A549 (cell line): ENCODE measurements at regions not wholly inside any gene's neighbourhood (a gene's known extent, or its start where the extent isn't known, plus 50 kb on each side); places are given as distances from the start of the nearest gene placed in this dataset.

Experiments
- ATAC-seq, 2 experiments: fragments of 200-7000 bp in 1 of 2; fragments of >200 bp in 1 of 2; cut with Nextera tagmentation in 1 of 2; cut with Tn5 transposase in 1 of 2; 3 replicates each; pipeline versions ENCODE4 v1.8.0 to v1.9.1; 2018 to 2020; ENCODE audit warnings: mild to moderate bottlenecking in 1 of 2, moderate library complexity in 1 of 2
- CTCF ChIA-PET: fragments of 300-600 bp; sonication (Branson Sonifier 250); formaldehyde crosslinking; extraction: SDS; loops from one replicate; lab custom pipeline; 2021; ENCODE audit warnings: antibody characterized with exemption, inconsistent platforms; lab: Yijun Ruan, JAX
- POLR2A ChIA-PET: fragments of 350-600 bp; formaldehyde crosslinking; extraction: SDS; loops from one replicate; lab custom pipeline; 2021; ENCODE audit warnings: antibody characterized with exemption, inconsistent platforms; lab: Yijun Ruan, JAX
- DNase-seq, 2 experiments: peaks; one replicate each; pipeline versions ENCODE4 v3.0.0 to v3.0.0-alpha.2; 2011 to 2016; ENCODE audit warnings: low read depth in 1 of 2, low spot score in 1 of 2
- FAIRE-seq: peaks from 2 replicates; lab custom pipeline; 2011; peaks lifted over from hg19 to GRCh38; lab: Jason Lieb, UNC
- H3K27ac ChIP-seq, 2 experiments: fragments of >200 bp; sonication (Bioruptor Twin); formaldehyde crosslinking; 3 replicates each; pipeline ENCODE4 v1.5.1; 2016 to 2017
- H3K4me1 ChIP-seq: fragments of >200 bp; sonication (Bioruptor Twin); formaldehyde crosslinking; 3 replicates; pipeline ENCODE4 v1.6.1; 2016
- H3K4me2 ChIP-seq: fragments of >200 bp; sonication (Bioruptor Twin); formaldehyde crosslinking; 3 replicates; pipeline ENCODE4 v1.6.1; 2016
- H3K4me3 ChIP-seq: fragments of >200 bp; sonication (Bioruptor Twin); formaldehyde crosslinking; 3 replicates; pipeline ENCODE4 v1.5.1; 2016
- H3K9me3 ChIP-seq: fragments of >200 bp; sonication (Bioruptor Twin); formaldehyde crosslinking; 3 replicates; pipeline ENCODE4 v1.6.1; 2016
- BCL3 ChIP-seq: fragments of >200 bp; sonication (Bioruptor Twin); formaldehyde crosslinking; IDR thresholded peaks from 3 replicates; pipeline ENCODE4 v1.6.1; 2016
- BHLHE40 ChIP-seq: IDR thresholded peaks from 2 replicates; pipeline ENCODE4 v1.6.1; 2012; ENCODE audit warnings: low read depth, low read length, inconsistent platforms
- CBX2 ChIP-seq: fragments of 200-600 bp; sonication (generic); IDR thresholded peaks from 2 replicates; pipeline ENCODE4 v1.6.1; 2016; ENCODE audit warnings: low read depth, mild to moderate bottlenecking, borderline replicate concordance
- CHD4 ChIP-seq: fragments of 200-600 bp; sonication (generic); IDR thresholded peaks from 2 replicates; pipeline ENCODE4 v1.6.1; 2016; ENCODE audit warnings: antibody characterized with exemption, mild to moderate bottlenecking, borderline replicate concordance
- ELK1 ChIP-seq: fragments of 150-350 bp; IDR thresholded peaks from 2 replicates; pipeline ENCODE4 v1.6.1; 2014; ENCODE audit warnings: low read depth, mild to moderate bottlenecking, low read length
- ESRRA ChIP-seq: fragments of 150-350 bp; IDR thresholded peaks from 2 replicates; pipeline ENCODE4 v1.6.1; 2014; ENCODE audit warnings: mild to moderate bottlenecking, low read length, borderline replicate concordance
- GATA3 ChIP-seq: IDR thresholded peaks from 2 replicates; pipeline ENCODE4 v1.6.1; 2012; ENCODE audit warnings: borderline replicate concordance
- HDAC2 ChIP-seq: fragments of 200-600 bp; sonication (generic); IDR thresholded peaks from 2 replicates; pipeline ENCODE4 v1.6.1; 2016
- HES2 ChIP-seq: fragments of >200 bp; sonication (Bioruptor Twin); formaldehyde crosslinking; IDR thresholded peaks from 2 replicates; pipeline ENCODE4 v1.6.1; 2016
- JUN ChIP-seq, 2 experiments: fragments of >200 bp; sonication (Bioruptor Twin); formaldehyde crosslinking; IDR thresholded peaks; 2 replicates in 1 of 2; 3 replicates in 1 of 2; pipeline ENCODE4 v1.6.1; 2016 to 2017
- JUNB ChIP-seq: fragments of >200 bp; sonication (Bioruptor Twin); formaldehyde crosslinking; IDR thresholded peaks from 2 replicates; pipeline ENCODE4 v1.6.1; 2016
- MAZ ChIP-seq: fragments of 150-350 bp; IDR thresholded peaks from 2 replicates; pipeline ENCODE4 v1.6.1; 2014; ENCODE audit warnings: antibody characterized with exemption, low read depth, low read length, borderline replicate concordance
- NR3C1 ChIP-seq: fragments of >200 bp; sonication (Bioruptor Twin); formaldehyde crosslinking; IDR thresholded peaks from 3 replicates; pipeline ENCODE4 v1.6.1; 2017
- REST ChIP-seq: fragments of 200-600 bp; sonication (generic); IDR thresholded peaks from 2 replicates; pipeline ENCODE4 v1.6.1; 2016; ENCODE audit warnings: antibody characterized with exemption, mild to moderate bottlenecking, moderate library complexity
- TP53 ChIP-seq: fragments of 250-450 bp; sonication (Bioruptor Pico); IDR thresholded peaks from 2 replicates; pipeline ENCODE4 v1.5.0; 2021; ENCODE audit warnings: mild to moderate bottlenecking, moderate library complexity
- ZNF302 ChIP-seq: fragments of 250-450 bp; sonication (Bioruptor Pico); IDR thresholded peaks from 2 replicates; pipeline ENCODE4 v1.9.0; 2021; ENCODE audit warnings: inconsistent platforms, mild to moderate bottlenecking, moderate library complexity
- WGBS: methylation state at CpG from one replicate; pipeline ENCODE4 v1.1.6; 2017; ENCODE audit errors: missing lambda C conversion rate; 5-methylcytosine and 5-hydroxymethylcytosine counted together

- TF ChIP-seq CBX2 (no peak), BCL3 (no peak), GATA3 (no peak)
These were observed 252.7 kb upstream of the PITRM1 start (continued) for GRCh38 chr10:3425261-3425660.

- CTCF ChIA-PET, result interaction anchor here (2.4 kb wide), 1 partner anchor 12 kb away, joined by 9 read pairs; no protein-coding TSS in a partner anchor
- POLR2A ChIA-PET, result no interaction called here
- no peak for DNase-seq
- no peak overlapping the region for H3K4me3 ChIP-seq
- TF ChIP-seq TP53 (CRISPR knock-in tag) (no peak), ZNF302 (no peak)
- TF ChIP-seq, all 56 proteins: peak for 0
- H3K9me3 ChIP-seq, result no peaks in the 10 kb centered on the region
- 72% methylated on average over 26 of the region's 26 CpGs for WGBS
- FAIRE-seq (no peak), ATAC-seq (no peak)
- peak overlapping the region in 1 of 2 experiments; percentile 54; a peak in 3 of 6 replicates for H3K27ac ChIP-seq
- H3K4me1 ChIP-seq, result peaks cover 27% of the 10 kb centered on the region
- 0 out of 3 replicates have a peak overlapping the region, but pooled peaks have one; percentile 6 for H3K4me2 ChIP-seq
These were observed 251.7 kb upstream of the PITRM1 start for GRCh38 chr10:3424111-3424851.

GRCh38 chr10:3423384-3423783 is 250.8 kb upstream of the PITRM1 start:
- ATAC-seq, result no peak; a peak in 1 of 6 replicates
- no peak for FAIRE-seq
- ChIA-PET CTCF (interaction anchor here (1.3 to 2.4 kb wide), 2 partner anchors 13 to 17 kb away, joined by 3 to 9 read pairs; no protein-coding TSS in a partner anchor), POLR2A (no interaction called here)
- WGBS, result 91% methylated on average over 14 of the region's 14 CpGs
- no peak overlapping the region for H3K4me2 ChIP-seq
- DNase-seq, result no peak
- TF ChIP-seq REST (no peak), JUNB (no peak), NR3C1 (no peak), ELK1 (no peak), GATA3 (no peak), CHD4 (no peak), HES2 (no peak), MAZ (no peak), JUN (IDR thresholded peaks at IDR 0.05) (no peak), BHLHE40 (no peak), HDAC2 (no peak), ESRRA (no peak)
- H3K27ac ChIP-seq, result peak overlapping the region in 1 of 2 experiments; percentile 8; a peak in 1 of 6 replicates
- H3K9me3 ChIP-seq, result no peaks in the 10 kb centered on the region
- peaks cover 27% of the 10 kb centered on the region for H3K4me1 ChIP-seq
- H3K4me3 ChIP-seq, result no peak overlapping the region
